22Rv1 (cell line): ENCODE measurements at regions not wholly inside any gene's neighbourhood (a gene's known extent, or its start where the extent isn't known, plus 50 kb on each side); places are given as distances from the start of the nearest gene placed in this dataset.
"Not testable (repeated sequence)": the region's sequence is repeated elsewhere in the genome, so short reads cannot be mapped to it uniquely, and the experiment has no call there.

Experiments
- H3K27ac ChIP-seq: fragments of 450-650 bp; 2 replicates; pipeline ENCODE4 v1.5.1; 2017
- ZFX ChIP-seq: fragments of 450-650 bp; IDR thresholded peaks from 2 replicates; pipeline ENCODE4 v1.6.1; 2017; ENCODE audit warnings: antibody characterized with exemption, borderline replicate concordance
- TF ChIP-seq, protein P1 (sequence below): fragments of 450-650 bp; IDR thresholded peaks from 2 replicates; pipeline ENCODE4 v1.5.1; 2017; ENCODE audit warnings: mild to moderate bottlenecking

DNA sequence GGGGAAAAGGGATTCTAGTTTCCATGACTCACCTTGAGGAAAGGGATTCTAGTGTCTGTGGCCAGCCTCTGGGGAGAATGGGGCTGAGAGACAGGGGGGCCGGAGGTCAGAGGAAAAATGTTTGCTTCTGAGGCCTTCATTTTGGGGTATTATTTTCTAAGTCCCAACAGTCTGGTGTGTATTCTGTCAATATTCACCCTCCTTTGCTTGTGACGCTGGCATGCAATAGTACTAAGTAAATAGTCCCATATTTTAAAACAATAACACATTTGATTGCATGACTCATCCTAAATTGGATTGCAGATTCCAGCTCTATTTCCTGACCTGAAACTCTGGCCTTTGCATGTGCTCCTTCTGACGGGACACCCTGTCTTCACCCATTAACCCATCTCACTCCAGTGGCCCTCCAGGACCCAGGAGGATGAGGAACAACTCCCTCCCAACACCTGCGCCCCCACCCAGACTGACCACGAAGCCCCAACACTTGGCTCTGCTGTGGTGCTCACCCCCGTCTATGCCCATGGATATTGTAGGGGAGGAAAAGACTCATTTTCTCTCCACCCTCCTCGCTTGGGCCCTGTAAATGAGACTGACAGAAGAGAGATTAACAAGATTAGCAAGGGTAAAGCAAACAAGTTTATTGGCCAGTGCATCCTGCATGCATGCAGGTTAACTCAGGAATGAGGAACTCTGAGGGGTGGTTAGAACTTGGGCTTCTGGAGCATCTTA is 495.6 kb upstream of the KLF6 start:
- TF ChIP-seq, protein P1, sequence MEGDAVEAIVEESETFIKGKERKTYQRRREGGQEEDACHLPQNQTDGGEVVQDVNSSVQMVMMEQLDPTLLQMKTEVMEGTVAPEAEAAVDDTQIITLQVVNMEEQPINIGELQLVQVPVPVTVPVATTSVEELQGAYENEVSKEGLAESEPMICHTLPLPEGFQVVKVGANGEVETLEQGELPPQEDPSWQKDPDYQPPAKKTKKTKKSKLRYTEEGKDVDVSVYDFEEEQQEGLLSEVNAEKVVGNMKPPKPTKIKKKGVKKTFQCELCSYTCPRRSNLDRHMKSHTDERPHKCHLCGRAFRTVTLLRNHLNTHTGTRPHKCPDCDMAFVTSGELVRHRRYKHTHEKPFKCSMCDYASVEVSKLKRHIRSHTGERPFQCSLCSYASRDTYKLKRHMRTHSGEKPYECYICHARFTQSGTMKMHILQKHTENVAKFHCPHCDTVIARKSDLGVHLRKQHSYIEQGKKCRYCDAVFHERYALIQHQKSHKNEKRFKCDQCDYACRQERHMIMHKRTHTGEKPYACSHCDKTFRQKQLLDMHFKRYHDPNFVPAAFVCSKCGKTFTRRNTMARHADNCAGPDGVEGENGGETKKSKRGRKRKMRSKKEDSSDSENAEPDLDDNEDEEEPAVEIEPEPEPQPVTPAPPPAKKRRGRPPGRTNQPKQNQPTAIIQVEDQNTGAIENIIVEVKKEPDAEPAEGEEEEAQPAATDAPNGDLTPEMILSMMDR = no peak
- no peak for TF ChIP-seq ZFX
- H3K27ac ChIP-seq = no peak overlapping the region

DNA sequence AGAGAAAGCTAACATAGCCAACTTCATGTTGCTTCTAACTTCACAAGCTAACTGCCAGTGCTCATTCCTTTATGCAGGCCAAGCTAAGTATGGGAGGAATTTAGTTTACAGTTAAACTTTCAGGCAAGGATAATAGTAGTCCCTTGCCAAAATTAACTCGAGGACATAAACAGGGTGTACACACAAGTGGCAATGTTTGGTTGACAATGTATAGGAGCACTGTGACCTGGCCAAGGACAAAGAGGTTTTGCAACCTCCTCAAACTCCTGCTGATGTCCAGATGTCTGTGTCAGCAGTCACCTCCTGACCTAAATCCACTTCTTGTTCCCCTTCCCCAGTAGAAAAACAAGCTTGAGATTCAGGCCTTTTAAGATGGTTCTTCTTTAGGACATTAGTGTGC is 494.6 kb upstream of the KLF6 start:
- no peak overlapping the region for H3K27ac ChIP-seq
- TF ChIP-seq, protein P1 = no peak
- no peak for TF ChIP-seq ZFX

DNA sequence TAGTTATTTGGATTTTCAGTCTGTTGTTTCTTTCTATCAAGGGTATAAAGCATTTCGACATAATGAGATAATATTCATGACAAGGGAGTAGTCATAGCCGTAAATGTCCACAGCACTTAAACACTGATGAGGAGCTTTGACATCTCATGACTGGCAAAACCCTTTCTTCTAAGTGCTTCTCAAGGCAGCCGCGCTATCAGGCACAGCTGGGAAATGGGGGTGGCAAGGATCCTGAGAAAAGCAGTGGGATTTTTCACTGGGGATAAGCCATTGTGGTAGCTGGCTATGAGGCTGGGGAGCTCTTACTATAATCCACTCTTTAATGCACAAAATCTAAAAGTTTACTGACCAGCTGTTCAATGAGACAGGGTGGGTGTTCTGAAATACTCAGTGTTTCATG is 493.2 kb upstream of the KLF6 start:
- TF ChIP-seq ZFX = no peak
- TF ChIP-seq, protein P1 = no peak
- H3K27ac ChIP-seq = no peak overlapping the region

GRCh38 chr10:4276151-4276550 is 491.1 kb upstream of the KLF6 start:
- H3K27ac ChIP-seq = no peak overlapping the region
- TF ChIP-seq, protein P1 = no peak

GRCh38 chr10:4274671-4275070 is 489.7 kb upstream of the KLF6 start:
- not testable (repeated sequence) for H3K27ac ChIP-seq

DNA sequence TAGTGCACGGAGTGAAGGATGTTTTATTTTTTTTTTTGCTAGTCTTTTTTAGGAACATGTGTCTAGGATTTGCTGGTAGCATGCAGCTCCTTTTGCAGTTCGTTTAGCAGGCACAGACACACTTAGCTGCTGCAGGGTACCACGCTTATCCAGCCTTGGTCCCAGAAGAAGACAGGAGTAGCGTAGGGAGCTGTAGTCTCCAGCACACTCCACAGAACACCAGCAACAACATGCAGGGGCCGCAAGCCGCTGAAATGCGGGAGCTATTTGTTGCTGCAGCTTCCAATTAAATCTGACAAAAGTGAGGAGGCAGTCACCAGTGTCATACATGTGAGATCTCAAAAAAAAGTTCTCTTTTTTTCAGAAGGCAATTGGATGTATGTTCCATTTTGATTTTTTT is 486.2 kb upstream of the KLF6 start:
- no peak overlapping the region for H3K27ac ChIP-seq

DNA sequence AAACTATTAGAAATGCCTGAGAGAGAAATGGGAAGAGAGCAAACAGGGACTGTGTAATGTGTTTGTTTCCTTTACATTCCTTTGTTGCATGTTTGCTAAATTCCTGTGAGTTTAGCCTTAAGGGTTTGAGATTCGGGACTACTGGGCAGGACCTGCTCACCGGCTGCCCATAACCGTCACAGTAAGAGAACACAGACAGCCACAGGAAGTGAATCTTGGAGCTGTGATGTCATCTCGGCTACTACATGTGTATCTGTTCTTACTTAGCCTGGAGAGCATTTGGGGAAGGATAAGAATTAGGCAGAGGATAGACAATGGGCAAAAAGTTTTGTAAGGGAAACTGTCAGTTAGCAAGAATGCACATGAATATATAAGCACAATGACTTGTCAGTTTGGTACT is 485.1 kb upstream of the KLF6 start:
- H3K27ac ChIP-seq = no peak overlapping the region
- TF ChIP-seq ZFX = no peak
- TF ChIP-seq, protein P1 = no peak

More for the DNA sequence above, 486.2 kb upstream of the KLF6 start:
- TF ChIP-seq, protein P1 = no peak
- no peak for TF ChIP-seq ZFX

DNA sequence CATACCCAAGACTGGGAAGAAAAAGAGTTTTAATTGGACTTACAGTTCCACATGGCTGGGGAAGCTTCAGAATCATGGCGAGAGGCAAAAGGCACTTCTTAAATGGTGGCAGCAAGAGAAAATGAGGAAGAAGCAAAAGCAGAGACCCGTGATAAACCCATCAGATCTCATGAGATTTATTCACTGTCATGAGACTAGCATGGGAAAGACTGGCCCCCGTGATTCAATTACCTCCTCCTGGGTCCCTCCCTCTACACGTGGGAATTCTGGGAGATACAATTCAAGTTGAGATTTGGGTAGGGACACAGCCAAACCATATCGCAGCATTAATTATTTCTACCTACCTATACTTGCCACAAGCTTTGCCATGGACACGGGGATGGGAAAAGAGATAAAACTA is 483.5 kb upstream of the KLF6 start:
- not testable (repeated sequence) for H3K27ac ChIP-seq
